Stomach (tissue), 8 donors: ENCODE measurements at regions not wholly inside any gene's neighbourhood (a gene's known extent, or its start where the extent isn't known, plus 50 kb on each side); places are given as distances from the start of the nearest gene placed in this dataset.
A peak's percentile ranks its signal among the peaks of the same experiment; 100 is the strongest.

Experiments
- DNase-seq, 2 donors: peaks; one replicate each; pipeline versions ENCODE4 v3.0.0 to v3.0.0-alpha.2; 2013 to 2019
- H3K27ac ChIP-seq, 5 donors: fragments of 200-600 bp in 4 of 5; sonication (generic) in 4 of 5; one replicate each; pipeline ENCODE4 v1.5.1; 2013 to 2019; ENCODE audit warnings: mild to moderate bottlenecking in 1 of 5, moderate library complexity in 1 of 5
- H3K27me3 ChIP-seq, 3 donors: fragments of 200-600 bp; sonication (generic); one replicate each; pipeline ENCODE4 v1.5.1; 2017 to 2019; ENCODE audit warnings: mixed run types in 1 of 3
- H3K36me3 ChIP-seq, 4 donors: fragments of 200-600 bp; sonication (generic); 1 replicate in 3 of 4; 2 replicates in 1 of 4; pipeline ENCODE4 v1.5.1; 2016 to 2019
- H3K4me1 ChIP-seq, 4 donors: fragments of 200-600 bp; sonication (generic); one replicate each; pipeline ENCODE4 v1.5.1; 2016 to 2019
- H3K4me3 ChIP-seq, 4 donors: fragments of 200-600 bp; sonication (generic) in 3 of 4; one replicate each; pipeline ENCODE4 v1.5.1; 2016 to 2019; ENCODE audit warnings: mild to moderate bottlenecking in 1 of 4
- H3K9me3 ChIP-seq, 4 donors: fragments of 200-600 bp; sonication (generic); one replicate each; pipeline ENCODE4 v1.5.1; 2016 to 2019
- CTCF ChIP-seq, 7 experiments: fragments of 450-650 bp in 4 of 7; fragments of 200-600 bp in 3 of 7; sonication (generic) in 3 of 7; IDR thresholded peaks; one replicate each; pipeline ENCODE4 v1.5.1; 2016 to 2019; ENCODE audit warnings: antibody characterized with exemption in 7 of 7, control low read depth in 2 of 7, mild to moderate bottlenecking in 1 of 7
- EP300 ChIP-seq: sonication (generic); formaldehyde crosslinking; IDR thresholded peaks from one replicate; pipeline ENCODE4 v1.6.1; 2017; ENCODE audit warnings: antibody characterized with exemption
- POLR2A ChIP-seq, 4 donors: fragments of 450-650 bp; IDR thresholded peaks; one replicate each; pipeline ENCODE4 v1.6.1; 2016; ENCODE audit warnings: antibody characterized with exemption in 4 of 4, control low read depth in 2 of 4, mild to moderate bottlenecking in 1 of 4, moderate library complexity in 1 of 4
- POLR2AphosphoS5 ChIP-seq, 3 donors: sonication (generic); formaldehyde crosslinking; IDR thresholded peaks; one replicate each; pipeline ENCODE4 v1.6.1; 2016; ENCODE audit warnings: antibody characterized with exemption in 3 of 3
- WGBS, 5 donors: extraction: QIAGEN DNeasy Blood & Tissue Kit in 3 of 5; methylation state at CpG; one replicate each; pipeline versions ENCODE4 v1.1.5 to v1.1.7; 2013 to 2018; 5-methylcytosine and 5-hydroxymethylcytosine counted together
- intact Hi-C: fragments of 100-400 bp; cut with DNase I; formaldehyde crosslinking; loops from one replicate; pipeline ENCODE4 v1.15.1; 2023; ENCODE audit warnings: low total_unique reads
- donor health status: healthy with polysubstance abuse.
- donor health status: Bipolar disorder and iron deficiency.
- donor health status: healthy.

DNA sequence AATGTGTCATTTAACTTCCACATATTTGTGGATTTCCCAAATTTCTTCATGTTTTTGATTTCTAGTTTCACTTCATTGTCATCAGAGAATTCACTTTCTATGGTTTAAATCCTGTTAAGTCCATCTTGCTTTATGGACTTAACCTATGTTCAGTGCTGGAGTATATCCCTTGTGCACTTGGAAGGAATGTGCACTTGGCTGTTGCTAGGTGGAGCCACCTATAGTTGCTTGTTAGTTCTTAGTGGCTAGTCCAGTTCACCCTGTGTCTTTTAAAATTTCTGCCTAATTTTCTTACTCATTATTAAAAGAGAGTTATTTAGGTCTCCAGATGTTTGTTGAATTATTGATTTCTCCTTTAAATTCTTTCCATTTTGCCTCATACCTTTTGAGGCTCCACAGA, 1472.5 kb upstream of the CDH6 start:
- DNase-seq, result peak in 1 of 2 donors; percentile 2
- Histone ChIP-seq H3K4me3 (no peak overlapping the region), H3K9me3 (peaks cover 0 to 6% (median 0%) of the 10 kb centered on the region in 4 donors), H3K27me3 (no peaks in the 10 kb centered on the region), H3K4me1 (no peaks in the 10 kb centered on the region), H3K36me3 (no peaks in the 10 kb centered on the region), H3K27ac (no peak overlapping the region)
- intact Hi-C loops, result no loop called here
- TF ChIP-seq POLR2A (IDR thresholded peaks at IDR 0.05), result no peak
- no peak for TF ChIP-seq EP300
- no peak for TF ChIP-seq CTCF (IDR thresholded peaks at IDR 0.05)
- no peak for TF ChIP-seq POLR2AphosphoS5 (IDR thresholded peaks at IDR 0.05)

GRCh38 chr5:29719171-29719570, 1474.3 kb upstream of the CDH6 start:
- Histone ChIP-seq H3K4me1 (no peaks in the 10 kb centered on the region), H3K27ac (no peak overlapping the region), H3K9me3 (peaks cover 0 to 4% (median 0%) of the 10 kb centered on the region in 4 donors), H3K4me3 (no peak overlapping the region), H3K36me3 (no peaks in the 10 kb centered on the region), H3K27me3 (no peaks in the 10 kb centered on the region)
- intact Hi-C loops, result no loop called here
- WGBS, 5 donors, result 77 to 83% (median 81%) methylated on average over 3 of the region's 3 CpGs
- TF ChIP-seq CTCF (IDR thresholded peaks at IDR 0.05), result no peak
- TF ChIP-seq POLR2A (IDR thresholded peaks at IDR 0.05), result no peak
- no peak for TF ChIP-seq POLR2AphosphoS5 (IDR thresholded peaks at IDR 0.05)
- TF ChIP-seq EP300, result no peak
- DNase-seq, result no peak

DNA sequence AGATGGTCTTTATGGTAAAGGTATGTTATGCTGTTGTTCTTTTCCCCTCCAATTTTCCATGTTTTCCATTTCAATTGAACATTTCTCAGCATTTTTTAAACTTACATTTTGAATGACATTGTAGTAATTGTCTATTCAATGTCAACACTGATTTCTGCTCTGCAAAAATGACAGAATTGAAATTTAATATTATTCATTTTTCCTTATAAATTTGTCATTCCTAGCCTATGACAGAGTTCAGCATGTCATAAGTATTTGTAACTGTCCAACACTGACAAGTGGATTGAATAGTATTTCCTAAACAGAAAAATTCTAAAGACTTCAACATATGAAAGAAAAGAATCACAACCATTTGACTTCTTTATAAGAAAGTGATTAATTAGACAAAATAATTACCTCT, 1478.3 kb upstream of the CDH6 start:
- Histone ChIP-seq H3K4me3 (no peak overlapping the region), H3K27me3 (no peaks in the 10 kb centered on the region), H3K27ac (no peak overlapping the region), H3K4me1 (no peaks in the 10 kb centered on the region), H3K36me3 (no peaks in the 10 kb centered on the region), H3K9me3 (peaks cover 0 to 4% (median 2%) of the 10 kb centered on the region in 4 donors)
- DNase-seq, result no peak
- intact Hi-C loops, result no loop called here
- TF ChIP-seq POLR2A (IDR thresholded peaks at IDR 0.05) (no peak), POLR2AphosphoS5 (IDR thresholded peaks at IDR 0.05) (no peak), CTCF (IDR thresholded peaks at IDR 0.05) (no peak), EP300 (no peak)

GRCh38 chr5:29702875-29703274, 1490.6 kb upstream of the CDH6 start:
- Histone ChIP-seq H3K9me3 (peaks cover 0 to 7% (median 2%) of the 10 kb centered on the region in 4 donors), H3K4me1 (no peaks in the 10 kb centered on the region)
- intact Hi-C loops, result no loop called here

More at GRCh38 chr5:29702875-29703274, 1490.6 kb upstream of the CDH6 start:
- no peak overlapping the region for H3K4me3 ChIP-seq
- 46 to 72% (median 62%) methylated on average over 1 of the region's 1 CpG for WGBS, 5 donors
- no peaks in the 10 kb centered on the region for H3K36me3 ChIP-seq
- DNase-seq, result no peak
- H3K27me3 ChIP-seq, result no peaks in the 10 kb centered on the region
- no peak for TF ChIP-seq EP300
- no peak for TF ChIP-seq POLR2AphosphoS5 (IDR thresholded peaks at IDR 0.05)
- TF ChIP-seq CTCF (IDR thresholded peaks at IDR 0.05), result no peak
- no peak for TF ChIP-seq POLR2A (IDR thresholded peaks at IDR 0.05)
- no peak overlapping the region for H3K27ac ChIP-seq
